Keratinocyte (primary cell): ENCODE measurements at regions not wholly inside any gene's neighbourhood (a gene's known extent, or its start where the extent isn't known, plus 50 kb on each side); places are given as distances from the start of the nearest gene placed in this dataset.

Experiments used
- CTCF ChIP-seq, 3 experiments: IDR thresholded peaks in 1 of 3; conservative IDR thresholded peaks in 1 of 3; optimal IDR thresholded peaks in 1 of 3; 2 replicates in 2 of 3; 3 replicates in 1 of 3; pipeline versions ENCODE3 to v1.5.1; 2011; ENCODE audit warnings: low read length in 3 of 3, mild to moderate bottlenecking in 3 of 3, moderate library complexity in 2 of 3, control low read depth in 1 of 3, inconsistent platforms in 1 of 3; ENCODE audit not compliant: insufficient read depth in 2 of 3; ENCODE audit errors: extremely low read depth in 1 of 3
- EZH2 ChIP-seq: IDR thresholded peaks from one replicate; pipeline ENCODE4 v1.6.1; 2012; ENCODE audit warnings: inconsistent platforms, mild to moderate bottlenecking, low read length, moderate library complexity

DNA sequence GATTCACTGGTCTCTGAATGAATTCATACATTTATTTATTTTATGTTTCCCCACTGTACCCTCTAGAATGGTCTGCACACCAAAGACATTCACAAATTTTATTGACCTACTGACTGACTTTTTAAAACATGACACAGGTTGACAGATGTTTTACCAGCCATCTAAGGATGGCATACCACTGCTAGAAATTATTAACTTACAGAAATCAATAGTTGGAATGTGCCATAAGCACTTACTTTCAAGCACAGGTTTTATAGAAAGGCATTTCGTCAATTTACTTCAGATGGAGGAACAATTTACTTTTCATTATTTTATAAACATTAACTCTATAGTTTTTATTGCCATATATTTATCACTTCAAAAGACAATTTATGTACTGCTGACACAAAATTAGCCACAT, 448.7 kb upstream of the FBXO33 start:
- TF ChIP-seq CTCF (optimal IDR thresholded peaks at IDR 0.05 in 1 of 3, IDR thresholded peaks at IDR 0.05 in 1 of 3, conservative IDR thresholded peaks at IDR 0.05 in 1 of 3; ENCODE audit: extremely low read depth in 1 of 3, insufficient read depth in 2 of 3, low read length in 3 of 3) (no peak), EZH2 (no peak)
